Trophoblast cell (in vitro differentiated cells and primary cell): ENCODE measurements at regions not wholly inside any gene's neighbourhood (a gene's known extent, or its start where the extent isn't known, plus 50 kb on each side); places are given as distances from the start of the nearest gene placed in this dataset.

Source experiments
- DNase-seq, 2 donors: peaks; one replicate each; pipeline ENCODE4 v3.0.0-alpha.2; 2016
- H2AFZ ChIP-seq: 2 replicates; pipeline ENCODE4 v1.6.1; 2013; ENCODE audit warnings: low read length, moderate library complexity, mild to moderate bottlenecking; ENCODE audit not compliant: insufficient read depth, poor library complexity
- H2AK5ac ChIP-seq: 2 replicates; pipeline ENCODE4 v1.6.1; 2013; ENCODE audit warnings: mild to moderate bottlenecking, low read length
- H2BK120ac ChIP-seq: 2 replicates; pipeline ENCODE4 v1.6.1; 2013; ENCODE audit warnings: low read length, mild to moderate bottlenecking, moderate library complexity; ENCODE audit not compliant: insufficient read depth, poor library complexity
- H2BK12ac ChIP-seq: 2 replicates; pipeline ENCODE4 v1.6.1; 2013; ENCODE audit warnings: mild to moderate bottlenecking, low read length, moderate library complexity
- H2BK5ac ChIP-seq: 2 replicates; pipeline ENCODE4 v1.6.1; 2013; ENCODE audit warnings: low read length, low read depth, moderate library complexity, mild to moderate bottlenecking; ENCODE audit not compliant: poor library complexity
- H3K14ac ChIP-seq: 2 replicates; pipeline ENCODE4 v1.6.1; 2013; ENCODE audit warnings: mild to moderate bottlenecking, low read length
- H3K18ac ChIP-seq: 2 replicates; pipeline ENCODE4 v1.6.1; 2013; ENCODE audit warnings: mild to moderate bottlenecking, low read length
- H3K23ac ChIP-seq: 2 replicates; pipeline ENCODE4 v1.6.1; 2013; ENCODE audit warnings: low read length
- H3K27ac ChIP-seq: 2 replicates; pipeline ENCODE4 v1.5.1; 2013; ENCODE audit warnings: low read depth, mild to moderate bottlenecking, inconsistent platforms, low read length, moderate library complexity
- H3K27me3 ChIP-seq: 2 replicates; pipeline ENCODE4 v1.6.1; 2013; ENCODE audit warnings: inconsistent platforms, mild to moderate bottlenecking, low read length, moderate library complexity; ENCODE audit not compliant: insufficient read depth
- H3K36me3 ChIP-seq, 2 experiments: 1 replicate in 1 of 2; 2 replicates in 1 of 2; pipeline ENCODE4 v1.6.1; 2013; ENCODE audit warnings: low read length in 2 of 2, mild to moderate bottlenecking in 2 of 2, moderate library complexity in 1 of 2; ENCODE audit not compliant: insufficient read depth in 2 of 2, control insufficient read depth in 1 of 2
- H3K4ac ChIP-seq: 2 replicates; pipeline ENCODE4 v1.6.1; 2013; ENCODE audit warnings: low read depth, mild to moderate bottlenecking, low read length, moderate library complexity
- H3K4me1 ChIP-seq, 2 experiments: 1 replicate in 1 of 2; 2 replicates in 1 of 2; pipeline ENCODE4 v1.6.1; 2013; ENCODE audit warnings: low read length in 2 of 2, mild to moderate bottlenecking in 2 of 2, moderate library complexity in 1 of 2; ENCODE audit not compliant: insufficient read depth in 2 of 2, control insufficient read depth in 1 of 2
- H3K4me2 ChIP-seq: 2 replicates; pipeline ENCODE4 v1.6.1; 2013; ENCODE audit warnings: inconsistent platforms, mild to moderate bottlenecking, low read length, moderate library complexity
- H3K4me3 ChIP-seq: 2 replicates; pipeline ENCODE4 v1.5.1; 2013; ENCODE audit warnings: mild to moderate bottlenecking, low read depth, low read length, inconsistent platforms
- H3K79me1 ChIP-seq: one replicate; pipeline ENCODE4 v1.6.1; 2013; ENCODE audit warnings: low read length
- H3K79me2 ChIP-seq: 2 replicates; pipeline ENCODE4 v1.6.1; 2013; ENCODE audit warnings: low read length, mild to moderate bottlenecking; ENCODE audit not compliant: control insufficient read depth, insufficient read depth, poor library complexity
- H3K9ac ChIP-seq: 2 replicates; pipeline ENCODE4 v1.6.1; 2013; ENCODE audit warnings: mild to moderate bottlenecking, low read length
- H3K9me3 ChIP-seq: 2 replicates; pipeline ENCODE4 v1.6.1; 2013; ENCODE audit warnings: low read depth, mild to moderate bottlenecking, control low read depth, inconsistent platforms, low read length; ENCODE audit not compliant: insufficient read depth
- H4K12ac ChIP-seq: 2 replicates; pipeline ENCODE4 v1.6.1; 2013; ENCODE audit warnings: low read depth, mild to moderate bottlenecking, low read length, moderate library complexity
- H4K8ac ChIP-seq: 2 replicates; pipeline ENCODE4 v1.6.1; 2013; ENCODE audit warnings: low read depth, mild to moderate bottlenecking, low read length, moderate library complexity
- H4K91ac ChIP-seq: one replicate; pipeline ENCODE4 v1.6.1; 2013; ENCODE audit warnings: low read depth, mild to moderate bottlenecking, low read length, moderate library complexity
- WGBS: extraction: QIAGEN DNeasy Blood & Tissue Kit; methylation state at CpG from one replicate; pipeline ENCODE4 v1.1.7; 2013; ENCODE audit warnings: missing lambda C conversion rate; ENCODE audit not compliant: insufficient read length, insufficient coverage; ENCODE audit errors: extremely low coverage; 5-methylcytosine and 5-hydroxymethylcytosine counted together

DNA sequence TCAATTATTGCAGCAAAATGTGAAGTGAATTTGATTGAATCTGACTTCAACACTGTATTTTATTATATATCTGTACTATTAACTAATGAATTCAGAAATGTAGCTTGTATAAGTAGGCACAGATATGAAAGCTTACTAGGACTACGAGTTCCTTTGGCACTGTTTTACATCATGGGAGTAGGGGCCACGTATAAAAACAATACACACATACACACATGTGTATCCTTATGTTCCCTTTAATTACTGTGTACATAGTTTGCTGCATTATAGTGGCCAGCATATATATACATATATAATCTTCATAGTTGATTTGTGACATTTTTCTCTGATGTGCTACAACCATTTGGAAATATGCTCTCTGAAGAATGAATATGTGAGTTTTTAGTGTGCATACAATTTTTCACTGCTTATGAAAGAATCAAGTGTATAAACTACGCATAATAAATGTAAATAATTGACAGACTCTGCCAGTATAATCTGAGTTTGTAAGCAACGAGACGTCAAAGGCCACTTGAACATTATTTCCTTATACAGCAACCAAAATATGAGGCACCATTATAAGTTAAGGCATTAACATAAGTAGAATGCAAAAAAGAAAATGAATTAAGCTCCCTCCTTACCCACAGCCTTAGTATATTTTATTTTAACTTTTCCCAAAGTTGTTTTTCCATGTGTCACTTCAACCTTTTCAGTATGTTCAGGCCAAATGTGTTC is 98.1 kb upstream of the GALNT5 start:
- H3K4me2 ChIP-seq: no peak overlapping the region
- no peaks in the 10 kb centered on the region for H3K27me3 ChIP-seq
- no peak overlapping the region for H3K14ac ChIP-seq
- H3K4ac ChIP-seq: no peak overlapping the region
- no peak overlapping the region for H3K18ac ChIP-seq
- no peak overlapping the region for H3K27ac ChIP-seq
- H2BK12ac ChIP-seq: no peak overlapping the region
- H2BK5ac ChIP-seq: no peak overlapping the region
- no peaks in the 10 kb centered on the region for H3K4me1 ChIP-seq
- H3K4me3 ChIP-seq: no peak overlapping the region
- H3K9me3 ChIP-seq: peaks cover 3% of the 10 kb centered on the region
- H2AK5ac ChIP-seq: no peak overlapping the region
- H3K79me1 ChIP-seq: no peaks in the 10 kb centered on the region
- no CpG with 5 or more reads among the region's 5 CpGs for WGBS
- H4K12ac ChIP-seq: no peak overlapping the region
- H3K36me3 ChIP-seq: no peaks in the 10 kb centered on the region
- H3K23ac ChIP-seq: no peak overlapping the region
- H4K8ac ChIP-seq: no peak overlapping the region
- no peak overlapping the region for H2AFZ ChIP-seq
- H3K9ac ChIP-seq: no peak overlapping the region
- no peaks in the 10 kb centered on the region for H3K79me2 ChIP-seq
- H4K91ac ChIP-seq: no peak overlapping the region
- DNase-seq: no peak
- H2BK120ac ChIP-seq: no peak overlapping the region

DNA sequence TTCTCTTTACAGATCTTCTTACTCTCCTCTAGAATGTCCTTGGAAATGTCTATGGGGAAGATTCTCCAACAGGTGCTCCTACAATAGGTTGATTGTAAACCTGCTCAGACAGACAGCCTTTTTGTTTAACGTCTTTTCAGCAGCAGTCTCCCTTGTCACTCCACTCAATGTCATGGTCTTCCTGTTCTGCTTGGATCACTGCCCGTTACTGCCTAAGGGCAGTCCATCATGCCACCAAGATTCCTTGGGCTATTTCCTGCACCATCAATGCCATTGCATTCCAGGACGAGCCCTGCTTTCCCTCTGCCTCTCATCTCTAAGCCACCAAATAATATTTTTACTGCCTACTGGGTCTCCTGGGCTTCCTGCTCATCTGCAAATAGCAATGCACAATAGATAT is 97.4 kb upstream of the GALNT5 start:
- Histone ChIP-seq H4K12ac (no peak overlapping the region), H2BK120ac (no peak overlapping the region), H3K4me2 (no peak overlapping the region), H3K4ac (no peak overlapping the region), H4K8ac (no peak overlapping the region), H2AK5ac (no peak overlapping the region), H3K4me1 (no peaks in the 10 kb centered on the region), H3K14ac (no peak overlapping the region), H3K23ac (no peak overlapping the region), H3K79me2 (no peaks in the 10 kb centered on the region), H3K27me3 (no peaks in the 10 kb centered on the region), H2AFZ (no peak overlapping the region), H3K27ac (no peak overlapping the region), H2BK5ac (no peak overlapping the region), H3K18ac (no peak overlapping the region), H3K79me1 (no peaks in the 10 kb centered on the region), H3K4me3 (no peak overlapping the region), H4K91ac (no peak overlapping the region), H2BK12ac (no peak overlapping the region), H3K36me3 (no peaks in the 10 kb centered on the region), H3K9ac (no peak overlapping the region), H3K9me3 (peaks cover 4% of the 10 kb centered on the region)
- WGBS: no CpG with 5 or more reads among the region's 3 CpGs
- DNase-seq: no peak

DNA sequence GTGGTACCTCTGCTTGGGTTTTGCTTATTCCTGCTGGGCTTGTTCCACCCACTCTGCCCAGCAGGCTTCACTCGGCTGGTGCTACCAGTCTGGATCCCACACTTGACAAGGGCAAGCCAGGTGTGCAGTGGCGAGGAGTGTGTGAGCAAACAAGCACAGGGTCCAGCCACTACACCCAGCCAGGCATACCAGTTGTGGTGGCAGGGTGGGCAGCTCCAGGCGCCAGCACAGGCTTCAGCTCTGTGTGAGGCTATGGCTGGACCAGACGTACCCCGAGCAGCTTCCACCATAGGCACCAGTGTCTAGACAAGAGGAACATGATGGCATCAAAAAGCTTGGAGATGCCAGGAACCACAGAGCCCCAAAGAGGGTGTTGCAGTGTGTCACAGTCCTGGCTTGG is 93.1 kb upstream of the GALNT5 start:
- H3K14ac ChIP-seq: no peak overlapping the region
- H3K18ac ChIP-seq: no peak overlapping the region
- H3K36me3 ChIP-seq: no peaks in the 10 kb centered on the region
- H3K23ac ChIP-seq: no peak overlapping the region
- H2BK5ac ChIP-seq: no peak overlapping the region
- no peaks in the 10 kb centered on the region for H3K79me1 ChIP-seq
- no peak overlapping the region for H2BK12ac ChIP-seq
- H3K4ac ChIP-seq: no peak overlapping the region
- H2BK120ac ChIP-seq: no peak overlapping the region
- no peak overlapping the region for H4K91ac ChIP-seq
- H3K27me3 ChIP-seq: no peaks in the 10 kb centered on the region
- DNase-seq: no peak
- H4K12ac ChIP-seq: no peak overlapping the region
- no peaks in the 10 kb centered on the region for H3K4me1 ChIP-seq
- H2AK5ac ChIP-seq: no peak overlapping the region
- no peak overlapping the region for H3K4me3 ChIP-seq
- H3K4me2 ChIP-seq: no peak overlapping the region
- no CpG with 5 or more reads among the region's 5 CpGs for WGBS
- H3K9me3 ChIP-seq: peaks cover 6% of the 10 kb centered on the region
- no peak overlapping the region for H2AFZ ChIP-seq
- no peak overlapping the region for H4K8ac ChIP-seq
- no peak overlapping the region for H3K9ac ChIP-seq
- H3K79me2 ChIP-seq: no peaks in the 10 kb centered on the region
- no peak overlapping the region for H3K27ac ChIP-seq

DNA sequence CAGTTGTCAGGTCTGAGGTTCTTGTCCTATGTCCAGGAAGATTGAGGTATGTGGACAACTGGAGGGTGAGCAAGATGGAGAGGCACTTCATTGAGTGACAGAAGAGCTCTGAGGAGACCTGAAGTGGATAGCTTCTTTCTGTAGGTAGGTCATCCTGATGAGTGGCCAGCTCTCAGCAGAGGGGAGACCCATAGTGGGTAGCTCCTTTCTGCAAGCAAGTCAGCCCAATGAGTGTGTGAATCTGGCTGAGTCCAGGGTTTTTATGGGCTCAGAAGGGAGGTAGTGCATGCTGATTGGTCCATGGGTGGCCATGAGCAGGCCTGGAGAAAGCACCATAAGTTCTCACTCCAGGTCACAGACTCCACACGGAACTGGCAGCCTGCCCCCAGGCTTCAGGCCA is 92.6 kb upstream of the GALNT5 start:
- H2BK120ac ChIP-seq: no peak overlapping the region
- no peaks in the 10 kb centered on the region for H3K79me1 ChIP-seq
- WGBS: no CpG with 5 or more reads among the region's 1 CpG
- H2AK5ac ChIP-seq: no peak overlapping the region
- no peaks in the 10 kb centered on the region for H3K4me1 ChIP-seq
- no peak overlapping the region for H3K23ac ChIP-seq
- H3K4me2 ChIP-seq: no peak overlapping the region
- no peaks in the 10 kb centered on the region for H3K27me3 ChIP-seq
- no peak overlapping the region for H3K4me3 ChIP-seq
- no peaks in the 10 kb centered on the region for H3K79me2 ChIP-seq
- no peak overlapping the region for H3K9ac ChIP-seq
- H4K8ac ChIP-seq: no peak overlapping the region
- H3K36me3 ChIP-seq: no peaks in the 10 kb centered on the region
- H3K4ac ChIP-seq: no peak overlapping the region
- H4K91ac ChIP-seq: no peak overlapping the region
- H2BK5ac ChIP-seq: no peak overlapping the region
- no peak overlapping the region for H3K27ac ChIP-seq
- no peak overlapping the region for H4K12ac ChIP-seq
- H2BK12ac ChIP-seq: no peak overlapping the region
- no peak overlapping the region for H2AFZ ChIP-seq
- no peak overlapping the region for H3K18ac ChIP-seq
- DNase-seq: no peak
- H3K9me3 ChIP-seq: peaks cover 6% of the 10 kb centered on the region
- H3K14ac ChIP-seq: no peak overlapping the region
